H1 (cell line): ENCODE measurements at regions not wholly inside any gene's neighbourhood (a gene's known extent, or its start where the extent isn't known, plus 50 kb on each side); places are given as distances from the start of the nearest gene placed in this dataset.

Experiments used
- CTCF ChIA-PET: fragments of 300-600 bp; sonication (Branson Sonifier 250); formaldehyde crosslinking; loops from one replicate; lab custom pipeline; 2021; ENCODE audit not compliant: partially characterized antibody; lab: Charles Lee
- POLR2A ChIA-PET: fragments of 300-600 bp; sonication (Branson Sonifier 250); formaldehyde crosslinking; loops from one replicate; lab custom pipeline; 2021; ENCODE audit warnings: inconsistent platforms; ENCODE audit not compliant: partially characterized antibody; lab: Charles Lee
- DNase-seq, 2 experiments: peaks; one replicate each; pipeline versions ENCODE4 v3.0.0 to v3.0.0-alpha.2; 2010 to 2022; ENCODE audit warnings: low spot score in 2 of 2, low read depth in 1 of 2, mixed read lengths in 1 of 2
- FAIRE-seq: peaks from 2 replicates; lab custom pipeline; 2011; peaks lifted over from hg19 to GRCh38; lab: Jason Lieb, UNC
- H2AFZ ChIP-seq: 2 replicates; pipeline ENCODE4 v1.8.1; 2012; ENCODE audit warnings: low read length, inconsistent platforms
- H2AK5ac ChIP-seq: 2 replicates; pipeline ENCODE4 v1.6.1; 2013; ENCODE audit warnings: low read depth, low read length
- H2BK120ac ChIP-seq: replicated peaks from 2 replicates; pipeline ENCODE3; 2013; ENCODE audit warnings: low read depth, low read length, inconsistent platforms
- H2BK12ac ChIP-seq: 2 replicates; pipeline ENCODE4 v1.6.1; 2013; ENCODE audit warnings: low read depth, low read length
- H2BK15ac ChIP-seq: 2 replicates; pipeline ENCODE4 v1.6.1; 2013; ENCODE audit warnings: low read length
- H2BK20ac ChIP-seq: 2 replicates; pipeline ENCODE4 v1.6.1; 2013; ENCODE audit warnings: low read length
- H2BK5ac ChIP-seq: 2 replicates; pipeline ENCODE4 v1.6.1; 2013; ENCODE audit warnings: low read depth, low read length
- H3K14ac ChIP-seq: 2 replicates; pipeline ENCODE4 v1.6.1; 2013; ENCODE audit warnings: inconsistent platforms; ENCODE audit not compliant: insufficient read length
- H3K18ac ChIP-seq: 2 replicates; pipeline ENCODE4 v1.6.1; 2013; ENCODE audit warnings: low read length; ENCODE audit errors: extremely low read depth
- H3K23ac ChIP-seq: 2 replicates; pipeline ENCODE4 v1.6.1; 2013; ENCODE audit warnings: inconsistent platforms; ENCODE audit not compliant: insufficient read length
- H3K23me2 ChIP-seq: 2 replicates; pipeline ENCODE4 v1.6.1; 2013; ENCODE audit warnings: low read depth, low read length
- H3K27ac ChIP-seq: 2 replicates; pipeline ENCODE4 v1.6.1; 2011; ENCODE audit warnings: low read depth, low read length, inconsistent platforms
- H3K27me3 ChIP-seq, 4 experiments: replicated peaks in 1 of 4; 1 replicate in 1 of 4; 2 replicates in 3 of 4; pipeline versions ENCODE4 v1.6.1 to v1.8.1; 2011 to 2013; ENCODE audit warnings: low read length in 3 of 4, mild to moderate bottlenecking in 3 of 4, inconsistent platforms in 2 of 4, mixed read lengths in 2 of 4, moderate library complexity in 1 of 4; ENCODE audit not compliant: control insufficient read depth in 3 of 4, insufficient read depth in 3 of 4; ENCODE audit errors: extremely low read depth in 1 of 4
- H3K36me3 ChIP-seq, 4 experiments: 2 replicates each; pipeline versions ENCODE4 v1.6.1 to v1.8.1; 2011 to 2013; ENCODE audit warnings: mild to moderate bottlenecking in 4 of 4, low read length in 3 of 4, moderate library complexity in 2 of 4, control low read depth in 1 of 4, inconsistent platforms in 1 of 4; ENCODE audit not compliant: insufficient read depth in 4 of 4, control insufficient read depth in 2 of 4
- H3K4ac ChIP-seq: replicated peaks from 2 replicates; pipeline ENCODE3; 2013; ENCODE audit warnings: low read length, low read depth, mixed read lengths, inconsistent platforms; ENCODE audit not compliant: insufficient read length
- H3K4me1 ChIP-seq, 4 experiments: replicated peaks in 1 of 4; 1 replicate in 1 of 4; 2 replicates in 3 of 4; pipeline versions ENCODE4 v1.6.1 to v1.8.1; 2011 to 2013; ENCODE audit warnings: low read length in 3 of 4, inconsistent platforms in 2 of 4, mixed read lengths in 1 of 4; ENCODE audit not compliant: insufficient read depth in 4 of 4, control insufficient read depth in 3 of 4
- H3K4me2 ChIP-seq, 2 experiments: 2 replicates each; pipeline versions ENCODE4 v1.6.1 to v1.8.1; 2011 to 2013; ENCODE audit warnings: low read depth in 2 of 2, low read length in 2 of 2, control low read depth in 1 of 2, inconsistent platforms in 1 of 2, mild to moderate bottlenecking in 1 of 2; ENCODE audit not compliant: insufficient read depth in 1 of 2
- H3K4me3 ChIP-seq, 4 experiments: fragments of 200-600, 300-600 bp in 1 of 4; sonication (generic), shearing (Covaris generic), sonication (Bioruptor Twin) in 1 of 4; 2 replicates each; pipeline versions ENCODE4 v1.5.1 to v1.8.1; 2011 to 2016; ENCODE audit warnings: low read length in 4 of 4, low read depth in 3 of 4, control low read depth in 2 of 4, inconsistent platforms in 2 of 4, mild to moderate bottlenecking in 2 of 4, mixed read lengths in 1 of 4, moderate library complexity in 1 of 4; ENCODE audit not compliant: insufficient read depth in 2 of 4; ENCODE audit errors: extremely low read depth in 1 of 4
- H3K56ac ChIP-seq: replicated peaks from 2 replicates; pipeline ENCODE3; 2013; ENCODE audit warnings: low read depth, mild to moderate bottlenecking, mixed read lengths, low read length, inconsistent platforms; ENCODE audit not compliant: insufficient read length
- H3K79me1 ChIP-seq: 2 replicates; pipeline ENCODE4 v1.6.1; 2013; ENCODE audit warnings: low read depth, low read length, control low read depth
- H3K79me2 ChIP-seq, 2 experiments: 2 replicates each; pipeline versions ENCODE4 v1.6.1 to v1.8.1; 2012 to 2013; ENCODE audit warnings: low read length in 2 of 2, mild to moderate bottlenecking in 2 of 2, inconsistent platforms in 1 of 2; ENCODE audit not compliant: insufficient read depth in 2 of 2, control insufficient read depth in 1 of 2
- H3K9ac ChIP-seq, 4 experiments: replicated peaks in 1 of 4; 1 replicate in 1 of 4; 2 replicates in 3 of 4; pipeline versions ENCODE4 v1.6.1 to v1.8.1; 2011 to 2013; ENCODE audit warnings: low read depth in 3 of 4, low read length in 3 of 4, control low read depth in 2 of 4, mild to moderate bottlenecking in 2 of 4, moderate library complexity in 2 of 4, inconsistent platforms in 1 of 4; ENCODE audit errors: extremely low read depth in 1 of 4
- H3K9me3 ChIP-seq, 2 experiments: 2 replicates each; pipeline versions ENCODE4 v1.6.1 to v1.8.1; 2012 to 2013; ENCODE audit warnings: mild to moderate bottlenecking in 2 of 2, moderate library complexity in 2 of 2, control low read depth in 1 of 2, inconsistent platforms in 1 of 2, low read depth in 1 of 2, low read length in 1 of 2, mixed read lengths in 1 of 2; ENCODE audit not compliant: insufficient read depth in 2 of 2
- H4K20me1 ChIP-seq, 2 experiments: replicated peaks in 1 of 2; 2 replicates each; pipeline versions ENCODE3 to v1.8.1; 2011 to 2013; ENCODE audit warnings: inconsistent platforms in 2 of 2, low read length in 2 of 2, mild to moderate bottlenecking in 1 of 2; ENCODE audit not compliant: insufficient read depth in 2 of 2, control insufficient read depth in 1 of 2
- H4K5ac ChIP-seq: 2 replicates; pipeline ENCODE4 v1.6.1; 2013; ENCODE audit warnings: low read length, low read depth, mixed read lengths, inconsistent platforms; ENCODE audit not compliant: insufficient read length
- H4K8ac ChIP-seq: 2 replicates; pipeline ENCODE4 v1.8.0; 2013; ENCODE audit warnings: mild to moderate bottlenecking, moderate library complexity, low read length, inconsistent platforms; ENCODE audit not compliant: insufficient read depth; ENCODE audit errors: extremely low read depth
- H4K91ac ChIP-seq: replicated peaks from 2 replicates; pipeline ENCODE3; 2013; ENCODE audit warnings: low read length, mixed read lengths, inconsistent platforms; ENCODE audit not compliant: insufficient read length
- CBX5 ChIP-seq: fragments of 300-800, 300-1000 bp; sonication (generic); IDR thresholded peaks from 2 replicates; pipeline ENCODE4 v1.7.1; 2016; ENCODE audit warnings: antibody characterized with exemption, low read length, low read depth
- CBX8 ChIP-seq: fragments of 300-800, 300-1000 bp; sonication (generic); IDR thresholded peaks from 2 replicates; pipeline ENCODE4 v1.7.1; 2016; ENCODE audit warnings: low read depth, low read length, borderline replicate concordance
- CEBPB ChIP-seq: IDR thresholded peaks from 2 replicates; pipeline ENCODE4 v1.6.1; 2012; ENCODE audit warnings: low read depth, low read length
- CHD1 ChIP-seq: IDR thresholded peaks from 2 replicates; pipeline ENCODE4 v1.6.1; 2012; ENCODE audit warnings: low read depth, low read length, improper control_type of control experiment
- NRF1 ChIP-seq: IDR thresholded peaks from 2 replicates; pipeline ENCODE4 v1.6.1; 2011; ENCODE audit warnings: mild to moderate bottlenecking, low read depth, low read length, improper control_type of control experiment
- RXRA ChIP-seq: IDR thresholded peaks from 2 replicates; pipeline ENCODE4 v1.6.1; 2011; ENCODE audit warnings: low read depth, mild to moderate bottlenecking, low read length, moderate library complexity; ENCODE audit not compliant: insufficient read depth
- WGBS, 2 experiments: shearing (Covaris generic) in 1 of 2; methylation state at CpG; one replicate each; pipeline versions ENCODE4 v1.1.6 to v1.1.7; 2013 to 2015; ENCODE audit warnings: low lambda C conversion rate in 2 of 2, mixed read lengths in 2 of 2, inconsistent platforms in 1 of 2, low coverage in 1 of 2, missing lambda C conversion rate in 1 of 2; ENCODE audit not compliant: insufficient replicate concordance in 2 of 2, insufficient coverage in 1 of 2, insufficient read length in 1 of 2; ENCODE audit errors: extremely low coverage in 1 of 2, missing lambda C conversion rate in 1 of 2; 5-methylcytosine and 5-hydroxymethylcytosine counted together

GRCh38 chr13:59584761-59585670 lies 578.7 kb downstream of the DIAPH3 start:
- no peak overlapping the region for H2BK15ac ChIP-seq
- no peaks in the 10 kb centered on the region for H3K23me2 ChIP-seq
- H3K4me3 ChIP-seq = no peak overlapping the region
- H2BK5ac ChIP-seq = no peak overlapping the region
- no peak overlapping the region for H3K56ac ChIP-seq
- no peak overlapping the region for H4K5ac ChIP-seq
- no peak overlapping the region for H4K91ac ChIP-seq
- no peaks in the 10 kb centered on the region for H3K79me1 ChIP-seq
- H2BK120ac ChIP-seq = no peak overlapping the region
- CTCF ChIA-PET = interaction anchor here (0.6 to 2.6 kb wide), 5 partner anchors 11 to 1035 kb away, joined by 3 to 10 read pairs (median 3); no protein-coding TSS in a partner anchor
- no peak overlapping the region for H3K4ac ChIP-seq
- peaks cover 2 to 28% (median 12%) of the 10 kb centered on the region in 4 experiments; a peak in 5 of 7 replicates for H3K4me1 ChIP-seq
- no peak overlapping the region for H3K23ac ChIP-seq
- no peaks in the 10 kb centered on the region for H3K79me2 ChIP-seq
- no peak overlapping the region for H3K9ac ChIP-seq
- no peaks in the 10 kb centered on the region for H3K9me3 ChIP-seq
- no peak overlapping the region; the same call in 1 of the 2 replicates for H3K18ac ChIP-seq
- no peak overlapping the region for H4K8ac ChIP-seq
- H2AK5ac ChIP-seq = no peak overlapping the region
- no peak overlapping the region for H2AFZ ChIP-seq
- H3K36me3 ChIP-seq = no peaks in the 10 kb centered on the region
- H4K20me1 ChIP-seq = no peaks in the 10 kb centered on the region
- WGBS, 2 experiments = 76% methylated on average over 10 of the region's 10 CpGs; no CpG with 5 or more reads in 1 of the 2 experiments
- no peak overlapping the region for H3K4me2 ChIP-seq
- TF ChIP-seq CBX8 (no peak), CHD1 (no peak), CEBPB (no peak), RXRA (no peak), CBX5 (no peak), NRF1 (no peak)
- TF ChIP-seq, all 59 proteins: peak for 0
- no peak overlapping the region for H2BK20ac ChIP-seq
- DNase-seq (no peak), FAIRE-seq (no peak)
- peaks cover 0 to 2% (median under 1%) of the 10 kb centered on the region in 4 experiments; a peak in 3 of 7 replicates for H3K27me3 ChIP-seq
- no peak overlapping the region for H3K14ac ChIP-seq
- POLR2A ChIA-PET = no interaction called here
- H2BK12ac ChIP-seq = no peak overlapping the region
- H3K27ac ChIP-seq = no peak overlapping the region
